GM12872 (cell line): ENCODE measurements at regions not wholly inside any gene's neighbourhood (a gene's known extent, or its start where the extent isn't known, plus 50 kb on each side); places are given as distances from the start of the nearest gene placed in this dataset.

Source experiments
- CTCF ChIP-seq: IDR thresholded peaks from 3 replicates; pipeline ENCODE4 v1.5.1; 2011; ENCODE audit warnings: low read depth, mild to moderate bottlenecking, low read length, moderate library complexity; ENCODE audit not compliant: insufficient read depth

- TF ChIP-seq CTCF = no peak
These were observed 66.6 kb upstream of the ARL4D start for GRCh38 chr17:43332230-43332629.

- no peak; the same call in 2 of the 3 replicates for TF ChIP-seq CTCF
These were observed 67.7 kb upstream of the ARL4D start for GRCh38 chr17:43330876-43331639.

GRCh38 chr17:43329183-43329582, 69.6 kb upstream of the ARL4D start:
- no peak for TF ChIP-seq CTCF

- TF ChIP-seq CTCF = no peak
These were observed 70.1 kb upstream of the ARL4D start for GRCh38 chr17:43328650-43329049.

- TF ChIP-seq CTCF = no peak
These were observed 70.9 kb upstream of the ARL4D start for GRCh38 chr17:43327834-43328420.

- TF ChIP-seq CTCF = no peak
These were observed 71.4 kb upstream of the ARL4D start for GRCh38 chr17:43327421-43327820.

GRCh38 chr17:43326490-43327275, 72.1 kb upstream of the ARL4D start:
- TF ChIP-seq CTCF = no peak
